ENCODE measurements at regions not wholly inside any gene's neighbourhood (a gene's known extent, or its start where the extent isn't known, plus 50 kb on each side); places are given as distances from the start of the nearest gene placed in this dataset.

- no peak for TF ChIP-seq EZH2 (IDR thresholded peaks at IDR 0.05; ENCODE audit: borderline replicate concordance, insufficient read depth, low read depth, low read length, poor library complexity, severe bottlenecking)
- TF ChIP-seq, protein P1, sequence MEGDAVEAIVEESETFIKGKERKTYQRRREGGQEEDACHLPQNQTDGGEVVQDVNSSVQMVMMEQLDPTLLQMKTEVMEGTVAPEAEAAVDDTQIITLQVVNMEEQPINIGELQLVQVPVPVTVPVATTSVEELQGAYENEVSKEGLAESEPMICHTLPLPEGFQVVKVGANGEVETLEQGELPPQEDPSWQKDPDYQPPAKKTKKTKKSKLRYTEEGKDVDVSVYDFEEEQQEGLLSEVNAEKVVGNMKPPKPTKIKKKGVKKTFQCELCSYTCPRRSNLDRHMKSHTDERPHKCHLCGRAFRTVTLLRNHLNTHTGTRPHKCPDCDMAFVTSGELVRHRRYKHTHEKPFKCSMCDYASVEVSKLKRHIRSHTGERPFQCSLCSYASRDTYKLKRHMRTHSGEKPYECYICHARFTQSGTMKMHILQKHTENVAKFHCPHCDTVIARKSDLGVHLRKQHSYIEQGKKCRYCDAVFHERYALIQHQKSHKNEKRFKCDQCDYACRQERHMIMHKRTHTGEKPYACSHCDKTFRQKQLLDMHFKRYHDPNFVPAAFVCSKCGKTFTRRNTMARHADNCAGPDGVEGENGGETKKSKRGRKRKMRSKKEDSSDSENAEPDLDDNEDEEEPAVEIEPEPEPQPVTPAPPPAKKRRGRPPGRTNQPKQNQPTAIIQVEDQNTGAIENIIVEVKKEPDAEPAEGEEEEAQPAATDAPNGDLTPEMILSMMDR (IDR thresholded peaks at IDR 0.05), result no peak
Measured at GRCh38 chr19:5246554-5247155, 94.0 kb downstream of the PTPRS start.
